Calu3 (cell line): ENCODE measurements at regions not wholly inside any gene's neighbourhood (a gene's known extent, or its start where the extent isn't known, plus 50 kb on each side); places are given as distances from the start of the nearest gene placed in this dataset.
"Not testable (repeated sequence)": the region's sequence is repeated elsewhere in the genome, so short reads cannot be mapped to it uniquely, and the experiment has no call there.

Source experiments
- BruUV-seq: library from RNA; stranded (reverse); fragments of 400-500 nt; replicated peaks from 2 replicates; lab custom pipeline; 2021; lab: Mats Ljungman, UMichigan
- CTCF ChIA-PET: fragments of 300-600 bp; sonication (Branson Sonifier 250); formaldehyde crosslinking; loops from one replicate; lab custom pipeline; 2022; ENCODE audit warnings: antibody characterized with exemption; lab: Charles Lee
- DNase-seq: peaks from one replicate; pipeline ENCODE4 v3.0.0; 2022
- H3K27ac Mint-ChIP-seq: one replicate; pipeline ENCODE4 v1.8.0; 2022; ENCODE audit warnings: mixed read lengths; ENCODE audit not compliant: unreplicated experiment
- H3K27me3 Mint-ChIP-seq: one replicate; pipeline ENCODE4 v1.8.0; 2022; ENCODE audit warnings: mixed read lengths; ENCODE audit not compliant: unreplicated experiment
- H3K36me3 Mint-ChIP-seq: one replicate; pipeline ENCODE4 v1.8.0; 2022; ENCODE audit warnings: mild to moderate bottlenecking, moderate library complexity, mixed read lengths; ENCODE audit not compliant: insufficient read depth, unreplicated experiment
- H3K4me1 Mint-ChIP-seq: one replicate; pipeline ENCODE4 v1.8.0; 2022; ENCODE audit warnings: mild to moderate bottlenecking, low read depth, mixed read lengths; ENCODE audit not compliant: unreplicated experiment
- H3K4me3 Mint-ChIP-seq: one replicate; pipeline ENCODE4 v1.8.0; 2022; ENCODE audit warnings: mild to moderate bottlenecking, low read depth, moderate library complexity, mixed read lengths; ENCODE audit not compliant: unreplicated experiment
- H3K9me3 Mint-ChIP-seq: one replicate; pipeline ENCODE4 v1.8.0; 2022; ENCODE audit warnings: low read depth, mixed read lengths; ENCODE audit not compliant: unreplicated experiment
- CTCF ChIP-seq: fragments of 200-600 bp; IDR thresholded peaks from one replicate; pipeline ENCODE4 v1.8.0; 2022; ENCODE audit warnings: antibody characterized with exemption; ENCODE audit not compliant: unreplicated experiment
- intact Hi-C: fragments of 100-400 bp; cut with micrococcal nuclease; formaldehyde crosslinking; loops from one replicate; pipeline ENCODE4 v1.10.0; 2022; ENCODE audit not compliant: unreplicated experiment

GRCh38 chr15:66868918-66869317, 166.9 kb downstream of the SMAD6 start:
- no peaks in the 10 kb centered on the region for H3K36me3 Mint-ChIP-seq
- no peaks in the 10 kb centered on the region for H3K4me1 Mint-ChIP-seq
- CTCF ChIA-PET: no interaction called here
- intact Hi-C loops: no loop called here
- BruUV-seq: no TSS peak
- no peak for DNase-seq
- H3K4me3 Mint-ChIP-seq: no peak overlapping the region
- H3K27ac Mint-ChIP-seq: no peak overlapping the region
- TF ChIP-seq CTCF: no peak
- H3K9me3 Mint-ChIP-seq: no peaks in the 10 kb centered on the region
- H3K27me3 Mint-ChIP-seq: no peaks in the 10 kb centered on the region

- intact Hi-C loops: no loop called here
- Mint-ChIP-seq H3K36me3 (no peaks in the 10 kb centered on the region), H3K4me1 (no peaks in the 10 kb centered on the region), H3K27ac (no peak overlapping the region), H3K9me3 (no peaks in the 10 kb centered on the region), H3K27me3 (no peaks in the 10 kb centered on the region), H3K4me3 (no peak overlapping the region)
- no peak for DNase-seq
- BruUV-seq: no TSS peak
- TF ChIP-seq CTCF: no peak
- CTCF ChIA-PET: interaction anchor here (0.7 kb wide), 1 partner anchor 35 kb away, joined by 5 read pairs; no protein-coding TSS in a partner anchor
Measured at GRCh38 chr15:66870880-66871388, 168.9 kb downstream of the SMAD6 start.

- CTCF ChIA-PET: no interaction called here
- Mint-ChIP-seq H3K27ac (no peak overlapping the region), H3K9me3 (no peaks in the 10 kb centered on the region), H3K4me1 (no peaks in the 10 kb centered on the region), H3K27me3 (no peaks in the 10 kb centered on the region), H3K4me3 (no peak overlapping the region), H3K36me3 (no peaks in the 10 kb centered on the region)
- no peak for TF ChIP-seq CTCF
- intact Hi-C loops: no loop called here
- BruUV-seq: no TSS peak
- DNase-seq: no peak
Measured at GRCh38 chr15:66872405-66872804, 170.4 kb downstream of the SMAD6 start.

DNA sequence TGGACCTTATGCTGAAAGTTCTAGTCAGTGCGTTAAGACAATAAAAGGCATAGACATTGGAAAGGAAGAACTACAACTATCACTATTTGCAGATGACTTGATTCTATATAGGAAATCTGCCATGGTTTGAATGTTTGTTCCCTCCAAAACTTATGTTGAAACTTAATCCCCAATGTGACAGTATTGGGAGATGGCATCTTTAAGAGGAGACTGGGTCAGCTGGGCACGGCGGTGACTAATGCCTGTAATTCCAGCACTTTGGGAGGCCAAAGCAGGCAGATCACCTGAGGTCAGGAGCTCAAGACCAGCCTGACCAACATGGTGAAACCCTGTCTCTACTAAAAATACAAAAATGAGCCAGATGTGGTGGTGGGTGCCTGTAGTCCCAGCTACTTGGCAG, 171.3 kb downstream of the SMAD6 start:
- H3K4me3 Mint-ChIP-seq, H3K27me3 Mint-ChIP-seq, H3K27ac Mint-ChIP-seq, H3K9me3 Mint-ChIP-seq, H3K36me3 Mint-ChIP-seq, BruUV-seq, DNase-seq, intact Hi-C loops, H3K4me1 Mint-ChIP-seq: not testable (repeated sequence)
- CTCF ChIA-PET: interaction anchor here (1.7 kb wide), 1 partner anchor 10 kb away, joined by 6 read pairs; no protein-coding TSS in a partner anchor

- intact Hi-C loops: no loop called here
- no peaks in the 10 kb centered on the region for H3K4me1 Mint-ChIP-seq
- BruUV-seq: no TSS peak
- no peak for DNase-seq
- H3K27ac Mint-ChIP-seq: no peak overlapping the region
- no peaks in the 10 kb centered on the region for H3K9me3 Mint-ChIP-seq
- TF ChIP-seq CTCF: no peak
- H3K36me3 Mint-ChIP-seq: no peaks in the 10 kb centered on the region
- no peak overlapping the region for H3K4me3 Mint-ChIP-seq
- H3K27me3 Mint-ChIP-seq: no peaks in the 10 kb centered on the region
- CTCF ChIA-PET: interaction anchor here (0.6 to 1.7 kb wide), 3 partner anchors 10 to 168 kb away, joined by 3 to 8 read pairs (median 6); no protein-coding TSS in a partner anchor
Measured at GRCh38 chr15:66873856-66874255, 171.8 kb downstream of the SMAD6 start.
